ENCODE measurements at regions not wholly inside any gene's neighbourhood (a gene's known extent, or its start where the extent isn't known, plus 50 kb on each side); places are given as distances from the start of the nearest gene placed in this dataset.

DNA sequence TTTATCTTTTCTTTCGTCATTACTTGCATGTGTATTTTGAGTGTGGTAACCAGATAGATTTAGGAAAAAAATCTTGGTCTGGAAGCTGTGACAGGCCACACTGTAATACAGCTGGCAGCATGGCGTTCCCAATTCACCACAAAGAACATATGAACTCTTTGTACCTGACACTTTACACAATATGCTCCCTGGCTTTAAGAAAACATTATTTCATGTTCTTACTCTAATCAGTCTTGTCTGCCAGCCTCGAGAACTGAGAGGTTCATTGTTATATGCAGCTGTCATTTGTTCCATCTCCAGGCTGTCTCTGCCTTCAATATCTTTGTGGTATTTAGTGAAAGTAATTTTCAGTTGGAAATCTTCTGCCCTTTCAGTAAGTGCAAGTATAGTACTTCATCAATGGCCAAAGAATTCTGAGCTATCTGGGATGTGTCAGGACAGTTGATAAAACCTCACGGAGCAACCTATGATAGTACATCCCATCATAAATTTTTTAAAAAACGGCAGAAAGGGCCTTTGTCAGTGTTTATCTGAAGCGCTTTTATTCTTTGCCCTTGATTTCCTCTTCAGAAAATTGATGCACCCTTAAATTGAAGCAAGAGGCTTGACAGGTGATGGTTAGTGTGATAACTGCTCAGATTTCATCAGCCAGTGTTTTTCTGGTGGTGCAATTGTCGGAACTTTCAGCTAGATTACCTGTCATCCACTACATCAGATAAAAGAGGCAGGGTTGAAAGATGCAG lies 146.3 kb upstream of the SP8 start:
- H3K9me3 Mint-ChIP-seq, result 0 out of 2 replicates have a peak, but pooled peaks cover 3% of the 10 kb centered on the region
- H3K4me3 Mint-ChIP-seq, result no peak overlapping the region
- TF ChIP-seq NR3C1 (CRISPR knock-in tag; conservative IDR thresholded peaks at IDR 0.05; ENCODE audit: low read depth) (no peak), TEAD1 (CRISPR knock-in tag; IDR thresholded peaks at IDR 0.05) (no peak), CBFB (CRISPR knock-in tag; IDR thresholded peaks at IDR 0.05; ENCODE audit: low read depth) (no peak), MYBL2 (CRISPR knock-in tag; IDR thresholded peaks at IDR 0.05) (no peak), ESRRA (CRISPR knock-in tag; IDR thresholded peaks at IDR 0.05; ENCODE audit: borderline replicate concordance) (no peak), ELF4 (CRISPR knock-in tag; IDR thresholded peaks at IDR 0.05; ENCODE audit: low read depth) (no peak)
- TF ChIP-seq, protein P1, sequence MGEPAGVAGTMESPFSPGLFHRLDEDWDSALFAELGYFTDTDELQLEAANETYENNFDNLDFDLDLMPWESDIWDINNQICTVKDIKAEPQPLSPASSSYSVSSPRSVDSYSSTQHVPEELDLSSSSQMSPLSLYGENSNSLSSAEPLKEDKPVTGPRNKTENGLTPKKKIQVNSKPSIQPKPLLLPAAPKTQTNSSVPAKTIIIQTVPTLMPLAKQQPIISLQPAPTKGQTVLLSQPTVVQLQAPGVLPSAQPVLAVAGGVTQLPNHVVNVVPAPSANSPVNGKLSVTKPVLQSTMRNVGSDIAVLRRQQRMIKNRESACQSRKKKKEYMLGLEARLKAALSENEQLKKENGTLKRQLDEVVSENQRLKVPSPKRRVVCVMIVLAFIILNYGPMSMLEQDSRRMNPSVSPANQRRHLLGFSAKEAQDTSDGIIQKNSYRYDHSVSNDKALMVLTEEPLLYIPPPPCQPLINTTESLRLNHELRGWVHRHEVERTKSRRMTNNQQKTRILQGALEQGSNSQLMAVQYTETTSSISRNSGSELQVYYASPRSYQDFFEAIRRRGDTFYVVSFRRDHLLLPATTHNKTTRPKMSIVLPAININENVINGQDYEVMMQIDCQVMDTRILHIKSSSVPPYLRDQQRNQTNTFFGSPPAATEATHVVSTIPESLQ (CRISPR knock-in tag; IDR thresholded peaks at IDR 0.05), result no peak
- TF ChIP-seq, protein P2, sequence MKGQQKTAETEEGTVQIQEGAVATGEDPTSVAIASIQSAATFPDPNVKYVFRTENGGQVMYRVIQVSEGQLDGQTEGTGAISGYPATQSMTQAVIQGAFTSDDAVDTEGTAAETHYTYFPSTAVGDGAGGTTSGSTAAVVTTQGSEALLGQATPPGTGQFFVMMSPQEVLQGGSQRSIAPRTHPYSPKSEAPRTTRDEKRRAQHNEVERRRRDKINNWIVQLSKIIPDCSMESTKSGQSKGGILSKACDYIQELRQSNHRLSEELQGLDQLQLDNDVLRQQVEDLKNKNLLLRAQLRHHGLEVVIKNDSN (CRISPR knock-in tag; IDR thresholded peaks at IDR 0.05), result no peak
- TF ChIP-seq, protein P3, sequence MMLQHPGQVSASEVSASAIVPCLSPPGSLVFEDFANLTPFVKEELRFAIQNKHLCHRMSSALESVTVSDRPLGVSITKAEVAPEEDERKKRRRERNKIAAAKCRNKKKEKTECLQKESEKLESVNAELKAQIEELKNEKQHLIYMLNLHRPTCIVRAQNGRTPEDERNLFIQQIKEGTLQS (CRISPR knock-in tag; conservative IDR thresholded peaks at IDR 0.05), result no peak
- TF ChIP-seq, protein P4, sequence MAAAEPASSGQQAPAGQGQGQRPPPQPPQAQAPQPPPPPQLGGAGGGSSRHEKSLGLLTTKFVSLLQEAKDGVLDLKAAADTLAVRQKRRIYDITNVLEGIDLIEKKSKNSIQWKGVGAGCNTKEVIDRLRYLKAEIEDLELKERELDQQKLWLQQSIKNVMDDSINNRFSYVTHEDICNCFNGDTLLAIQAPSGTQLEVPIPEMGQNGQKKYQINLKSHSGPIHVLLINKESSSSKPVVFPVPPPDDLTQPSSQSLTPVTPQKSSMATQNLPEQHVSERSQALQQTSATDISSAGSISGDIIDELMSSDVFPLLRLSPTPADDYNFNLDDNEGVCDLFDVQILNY (CRISPR knock-in tag; IDR thresholded peaks at IDR 0.05), result no peak
- no peak overlapping the region for H3K27ac Mint-ChIP-seq
- no peaks in the 10 kb centered on the region for H3K36me3 Mint-ChIP-seq
- DNase-seq (ENCODE audit: low spot score), result no peak
- peaks cover under 1% of the 10 kb centered on the region; the same call in 1 of the 2 replicates for H3K4me1 Mint-ChIP-seq
- CTCF ChIA-PET, result no interaction called here
- POLR2A ChIA-PET, result no interaction called here
- ATAC-seq, result no peak
- H3K27me3 Mint-ChIP-seq (ENCODE audit: low read depth), result no peaks in the 10 kb centered on the region

DNA sequence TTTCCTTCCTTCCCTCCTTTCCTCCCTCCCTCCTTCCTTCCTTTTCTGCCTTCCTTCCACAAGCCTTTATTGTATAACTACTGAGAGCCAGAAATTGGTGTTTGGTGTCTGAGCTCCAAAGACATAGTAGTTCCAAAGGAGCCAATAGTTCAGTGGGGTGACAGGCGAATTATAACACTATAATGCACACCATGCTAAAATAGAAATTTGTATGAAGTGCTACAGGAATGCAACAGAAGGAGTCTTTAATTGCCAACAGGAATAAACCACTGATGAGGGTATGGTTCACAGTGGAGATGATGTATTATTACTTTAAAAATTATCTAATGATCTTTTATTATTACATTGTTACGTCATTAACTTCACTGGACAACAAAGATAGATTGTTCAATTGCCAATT lies 158.8 kb upstream of the SP8 start:
- ATAC-seq, result no peak
- no peaks in the 10 kb centered on the region for H3K27me3 Mint-ChIP-seq (ENCODE audit: low read depth)
- ChIA-PET CTCF (no interaction called here), POLR2A (no interaction called here)
- peaks cover 14% of the 10 kb centered on the region for H3K36me3 Mint-ChIP-seq
- no peak overlapping the region for H3K4me3 Mint-ChIP-seq
- DNase-seq (ENCODE audit: low spot score), result no peak
- peaks cover 43% of the 10 kb centered on the region for H3K9me3 Mint-ChIP-seq
- TF ChIP-seq CREM (CRISPR knock-in tag; IDR thresholded peaks at IDR 0.05), result no peak
- TF ChIP-seq NR1H2 (CRISPR knock-in tag; IDR thresholded peaks at IDR 0.05), result no peak
- TF ChIP-seq, protein P1 (CRISPR knock-in tag; IDR thresholded peaks at IDR 0.05), result no peak
- no peak for TF ChIP-seq MYBL2 (CRISPR knock-in tag; IDR thresholded peaks at IDR 0.05)
- TF ChIP-seq MXD4 (CRISPR knock-in tag; IDR thresholded peaks at IDR 0.05; ENCODE audit: borderline replicate concordance), result no peak
- TF ChIP-seq SMAD3 (CRISPR knock-in tag; IDR thresholded peaks at IDR 0.05; ENCODE audit: borderline replicate concordance), result no peak
- TF ChIP-seq, protein P5, sequence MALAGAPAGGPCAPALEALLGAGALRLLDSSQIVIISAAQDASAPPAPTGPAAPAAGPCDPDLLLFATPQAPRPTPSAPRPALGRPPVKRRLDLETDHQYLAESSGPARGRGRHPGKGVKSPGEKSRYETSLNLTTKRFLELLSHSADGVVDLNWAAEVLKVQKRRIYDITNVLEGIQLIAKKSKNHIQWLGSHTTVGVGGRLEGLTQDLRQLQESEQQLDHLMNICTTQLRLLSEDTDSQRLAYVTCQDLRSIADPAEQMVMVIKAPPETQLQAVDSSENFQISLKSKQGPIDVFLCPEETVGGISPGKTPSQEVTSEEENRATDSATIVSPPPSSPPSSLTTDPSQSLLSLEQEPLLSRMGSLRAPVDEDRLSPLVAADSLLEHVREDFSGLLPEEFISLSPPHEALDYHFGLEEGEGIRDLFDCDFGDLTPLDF (CRISPR knock-in tag; IDR thresholded peaks at IDR 0.05), result no peak
- no peak for TF ChIP-seq ZNF219 (CRISPR knock-in tag; IDR thresholded peaks at IDR 0.05; ENCODE audit: borderline replicate concordance)
- TF ChIP-seq, protein P6, sequence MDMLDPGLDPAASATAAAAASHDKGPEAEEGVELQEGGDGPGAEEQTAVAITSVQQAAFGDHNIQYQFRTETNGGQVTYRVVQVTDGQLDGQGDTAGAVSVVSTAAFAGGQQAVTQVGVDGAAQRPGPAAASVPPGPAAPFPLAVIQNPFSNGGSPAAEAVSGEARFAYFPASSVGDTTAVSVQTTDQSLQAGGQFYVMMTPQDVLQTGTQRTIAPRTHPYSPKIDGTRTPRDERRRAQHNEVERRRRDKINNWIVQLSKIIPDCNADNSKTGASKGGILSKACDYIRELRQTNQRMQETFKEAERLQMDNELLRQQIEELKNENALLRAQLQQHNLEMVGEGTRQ (CRISPR knock-in tag; IDR thresholded peaks at IDR 0.05), result no peak
- no peak for TF ChIP-seq ZNF138 (CRISPR knock-in tag; conservative IDR thresholded peaks at IDR 0.05)
- TF ChIP-seq ZNF671 (CRISPR knock-in tag; IDR thresholded peaks at IDR 0.05), result no peak
- TF ChIP-seq ZNF263 (CRISPR knock-in tag; IDR thresholded peaks at IDR 0.05; ENCODE audit: low read depth), result no peak
- H3K4me1 Mint-ChIP-seq, result no peaks in the 10 kb centered on the region
- no peak overlapping the region for H3K27ac Mint-ChIP-seq
